ENCODE measurements at regions not wholly inside any gene's neighbourhood (a gene's known extent, or its start where the extent isn't known, plus 50 kb on each side); places are given as distances from the start of the nearest gene placed in this dataset.

DNA sequence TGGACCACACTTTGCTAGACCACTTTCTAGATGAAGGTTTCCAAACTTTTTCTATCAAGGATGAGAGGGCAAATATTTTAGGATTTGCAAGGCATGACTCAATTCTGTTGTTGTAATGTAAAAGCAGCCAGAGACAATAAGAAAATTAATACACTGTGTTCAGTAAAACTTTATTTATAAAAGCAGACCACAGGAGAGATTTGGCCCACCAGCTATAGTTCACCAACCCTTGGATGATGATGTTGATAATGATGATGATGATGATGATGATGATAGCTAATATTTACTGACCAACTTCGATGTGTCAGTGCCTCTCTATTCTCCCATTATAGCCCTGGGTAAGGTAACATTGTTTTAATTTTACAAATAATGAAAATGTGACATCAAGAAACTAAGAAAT, 156.5 kb downstream of the BTG1 start:
- TF ChIP-seq, protein P1, sequence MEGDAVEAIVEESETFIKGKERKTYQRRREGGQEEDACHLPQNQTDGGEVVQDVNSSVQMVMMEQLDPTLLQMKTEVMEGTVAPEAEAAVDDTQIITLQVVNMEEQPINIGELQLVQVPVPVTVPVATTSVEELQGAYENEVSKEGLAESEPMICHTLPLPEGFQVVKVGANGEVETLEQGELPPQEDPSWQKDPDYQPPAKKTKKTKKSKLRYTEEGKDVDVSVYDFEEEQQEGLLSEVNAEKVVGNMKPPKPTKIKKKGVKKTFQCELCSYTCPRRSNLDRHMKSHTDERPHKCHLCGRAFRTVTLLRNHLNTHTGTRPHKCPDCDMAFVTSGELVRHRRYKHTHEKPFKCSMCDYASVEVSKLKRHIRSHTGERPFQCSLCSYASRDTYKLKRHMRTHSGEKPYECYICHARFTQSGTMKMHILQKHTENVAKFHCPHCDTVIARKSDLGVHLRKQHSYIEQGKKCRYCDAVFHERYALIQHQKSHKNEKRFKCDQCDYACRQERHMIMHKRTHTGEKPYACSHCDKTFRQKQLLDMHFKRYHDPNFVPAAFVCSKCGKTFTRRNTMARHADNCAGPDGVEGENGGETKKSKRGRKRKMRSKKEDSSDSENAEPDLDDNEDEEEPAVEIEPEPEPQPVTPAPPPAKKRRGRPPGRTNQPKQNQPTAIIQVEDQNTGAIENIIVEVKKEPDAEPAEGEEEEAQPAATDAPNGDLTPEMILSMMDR (IDR thresholded peaks at IDR 0.05): no peak
- TF ChIP-seq POLR2A (IDR thresholded peaks at IDR 0.05): no peak

All from uterus (tissue), 2 donors.